ENCODE measurements at regions not wholly inside any gene's neighbourhood (a gene's known extent, or its start where the extent isn't known, plus 50 kb on each side); places are given as distances from the start of the nearest gene placed in this dataset.

GRCh38 chr12:73341559-73342247 lies 1069.5 kb downstream of the TRHDE start:
- no peaks in the 10 kb centered on the region for H3K27me3 Mint-ChIP-seq (ENCODE audit: low read depth)
- H3K27me3 ChIP-seq (ENCODE audit: insufficient read depth, low read length), result no peaks in the 10 kb centered on the region
- H2BK15ac ChIP-seq (ENCODE audit: low read depth, low read length), result no peak overlapping the region
- H3K79me2 ChIP-seq (ENCODE audit: insufficient read depth, low read length), result no peaks in the 10 kb centered on the region
- H2BK5ac ChIP-seq (ENCODE audit: insufficient read length, low read length), result no peak overlapping the region
- no peak overlapping the region for H3K18ac ChIP-seq (ENCODE audit: insufficient read length, low read depth, low read length)
- no peak overlapping the region for H4K8ac ChIP-seq (replicated peaks; ENCODE audit: insufficient read length, low read depth, low read length)
- H3K27ac ChIP-seq (ENCODE audit: insufficient read length, low read depth, low read length), result no peak overlapping the region
- no peaks in the 10 kb centered on the region for H3K4me1 ChIP-seq (ENCODE audit: insufficient read depth, low read length)
- H3K4me1 Mint-ChIP-seq, result no peaks in the 10 kb centered on the region
- H2AK5ac ChIP-seq (ENCODE audit: insufficient read length, low read length), result no peak overlapping the region
- no peak overlapping the region for H2AFZ ChIP-seq (ENCODE audit: low read length)
- no peak overlapping the region for H3K4me2 ChIP-seq (ENCODE audit: insufficient read depth, insufficient read length, low read length)
- no peak overlapping the region for H2BK20ac ChIP-seq (ENCODE audit: low read depth, low read length, poor library complexity, severe bottlenecking)
- no peaks in the 10 kb centered on the region for H3K9me3 ChIP-seq (ENCODE audit: control insufficient read depth, low read depth, low read length)
- H3K14ac ChIP-seq (ENCODE audit: insufficient read depth, low read length), result no peak overlapping the region
- H3K36me3 Mint-ChIP-seq (ENCODE audit: insufficient read depth in 1 of 3, low read depth in 3 of 3), result no peaks in the 10 kb centered on the region
- H3K9me3 Mint-ChIP-seq, result peaks cover 0 to 2% of the 10 kb centered on the region in 2 experiments; a peak in 2 of 5 replicates
- H3T11ph ChIP-seq (ENCODE audit: low read length), result no peak overlapping the region
- H4K5ac ChIP-seq (ENCODE audit: insufficient read length, low read depth, low read length), result no peak overlapping the region
- no peak overlapping the region for H2BK120ac ChIP-seq (ENCODE audit: low read depth, low read length, poor library complexity, severe bottlenecking)
- no peaks in the 10 kb centered on the region for H3K23me2 ChIP-seq (ENCODE audit: insufficient read length, low read depth, low read length, poor library complexity, severe bottlenecking)
- no peaks in the 10 kb centered on the region for H3K79me1 ChIP-seq (ENCODE audit: insufficient read depth, low read depth, low read length, poor library complexity, severe bottlenecking)
- DNase-seq, result no peak
- no CpG with 5 or more reads among the region's 3 CpGs for WGBS (ENCODE audit: extremely low coverage, insufficient read length, low lambda C conversion rate)
- H3K56ac ChIP-seq (ENCODE audit: insufficient read length, low read depth, low read length), result no peak overlapping the region
- H3K23ac ChIP-seq (ENCODE audit: insufficient read length, low read depth, low read length), result no peak overlapping the region
- no peak overlapping the region for H3K4ac ChIP-seq (ENCODE audit: low read depth, low read length)
- no peak overlapping the region for H4K91ac ChIP-seq (ENCODE audit: insufficient read length, low read depth, low read length)
- H4K20me1 ChIP-seq (ENCODE audit: control insufficient read depth, insufficient read depth, insufficient read length), result no peaks in the 10 kb centered on the region
- H3K9ac ChIP-seq (ENCODE audit: extremely low read depth, insufficient read length, low read length), result no peak overlapping the region
- TF ChIP-seq, protein P1, sequence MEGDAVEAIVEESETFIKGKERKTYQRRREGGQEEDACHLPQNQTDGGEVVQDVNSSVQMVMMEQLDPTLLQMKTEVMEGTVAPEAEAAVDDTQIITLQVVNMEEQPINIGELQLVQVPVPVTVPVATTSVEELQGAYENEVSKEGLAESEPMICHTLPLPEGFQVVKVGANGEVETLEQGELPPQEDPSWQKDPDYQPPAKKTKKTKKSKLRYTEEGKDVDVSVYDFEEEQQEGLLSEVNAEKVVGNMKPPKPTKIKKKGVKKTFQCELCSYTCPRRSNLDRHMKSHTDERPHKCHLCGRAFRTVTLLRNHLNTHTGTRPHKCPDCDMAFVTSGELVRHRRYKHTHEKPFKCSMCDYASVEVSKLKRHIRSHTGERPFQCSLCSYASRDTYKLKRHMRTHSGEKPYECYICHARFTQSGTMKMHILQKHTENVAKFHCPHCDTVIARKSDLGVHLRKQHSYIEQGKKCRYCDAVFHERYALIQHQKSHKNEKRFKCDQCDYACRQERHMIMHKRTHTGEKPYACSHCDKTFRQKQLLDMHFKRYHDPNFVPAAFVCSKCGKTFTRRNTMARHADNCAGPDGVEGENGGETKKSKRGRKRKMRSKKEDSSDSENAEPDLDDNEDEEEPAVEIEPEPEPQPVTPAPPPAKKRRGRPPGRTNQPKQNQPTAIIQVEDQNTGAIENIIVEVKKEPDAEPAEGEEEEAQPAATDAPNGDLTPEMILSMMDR (conservative IDR thresholded peaks at IDR 0.05), result no peak
- no peak overlapping the region for H3K27ac Mint-ChIP-seq
- no peak overlapping the region for H2BK12ac ChIP-seq (ENCODE audit: insufficient read length, low read depth, low read length)
- no peak overlapping the region for H3K4me3 Mint-ChIP-seq

Data from H9 (cell line).